GM04504 (cell line): ENCODE measurements at regions not wholly inside any gene's neighbourhood (a gene's known extent, or its start where the extent isn't known, plus 50 kb on each side); places are given as distances from the start of the nearest gene placed in this dataset.
"Not testable (repeated sequence)": the region's sequence is repeated elsewhere in the genome, so short reads cannot be mapped to it uniquely, and the experiment has no call there.

ENCODE experiments used
- DNase-seq: peaks from one replicate; pipeline ENCODE4 v3.0.0-alpha.2; 2012; ENCODE audit warnings: low read depth

GRCh38 chr10:94230134-94230785 lies 132.5 kb downstream of the NOC3L start:
- no peak for DNase-seq

GRCh38 chr10:94232711-94233383 lies 129.9 kb downstream of the NOC3L start:
- no peak for DNase-seq

- no peak for DNase-seq
Observed at GRCh38 chr10:94235461-94235860, 127.3 kb downstream of the NOC3L start.

- no peak for DNase-seq
Observed at GRCh38 chr10:94238006-94238617, 124.6 kb downstream of the NOC3L start.

- DNase-seq, result no peak
Observed at GRCh38 chr10:94239696-94240095, 123.0 kb downstream of the NOC3L start.

GRCh38 chr10:94240491-94240890 lies 122.2 kb downstream of the NOC3L start:
- DNase-seq, result no peak

GRCh38 chr10:94240901-94241300 lies 121.8 kb downstream of the NOC3L start:
- no peak for DNase-seq

GRCh38 chr10:94251098-94251497 lies 111.6 kb downstream of the NOC3L start:
- DNase-seq, result no peak

GRCh38 chr10:94251568-94251967 lies 111.2 kb downstream of the NOC3L start:
- no peak for DNase-seq

GRCh38 chr10:94257407-94257806 lies 105.3 kb downstream of the NOC3L start:
- DNase-seq, result not testable (repeated sequence)

- DNase-seq, result no peak
Observed at GRCh38 chr10:94260455-94260854, 102.3 kb downstream of the NOC3L start.

- no peak for DNase-seq
Observed at GRCh38 chr10:94264085-94264484, 98.7 kb downstream of the NOC3L start.

GRCh38 chr10:94266091-94266490 lies 96.6 kb downstream of the NOC3L start:
- DNase-seq, result no peak

GRCh38 chr10:94268652-94269051 lies 94.1 kb downstream of the NOC3L start:
- no peak for DNase-seq

GRCh38 chr10:94274142-94274787 lies 88.5 kb downstream of the NOC3L start:
- peak; percentile 22 for DNase-seq

- no peak for DNase-seq
Observed at GRCh38 chr10:94276140-94276539, 86.6 kb downstream of the NOC3L start.

- no peak for DNase-seq
Observed at GRCh38 chr10:94277450-94277849, 85.3 kb downstream of the NOC3L start.

GRCh38 chr10:94279835-94280709 lies 82.7 kb downstream of the NOC3L start:
- peak; percentile 28 for DNase-seq

GRCh38 chr10:94281654-94282053 lies 81.1 kb downstream of the NOC3L start:
- DNase-seq, result no peak

- DNase-seq, result no peak
Observed at GRCh38 chr10:94282369-94282768, 80.4 kb downstream of the NOC3L start.
